HUES64 (cell line): ENCODE measurements at regions not wholly inside any gene's neighbourhood (a gene's known extent, or its start where the extent isn't known, plus 50 kb on each side); places are given as distances from the start of the nearest gene placed in this dataset.
"Not testable (repeated sequence)": the region's sequence is repeated elsewhere in the genome, so short reads cannot be mapped to it uniquely, and the experiment has no call there.

Source experiments
- H3K27ac ChIP-seq: 2 replicates; pipeline ENCODE4 v1.7.0; 2013; ENCODE audit warnings: low read depth, low read length, inconsistent platforms
- H3K27me3 ChIP-seq: 2 replicates; pipeline ENCODE4 v1.6.1; 2013; ENCODE audit warnings: mild to moderate bottlenecking, low read length; ENCODE audit not compliant: insufficient read depth
- H3K36me3 ChIP-seq: 2 replicates; pipeline ENCODE4 v1.6.1; 2013; ENCODE audit warnings: mild to moderate bottlenecking, low read length; ENCODE audit not compliant: insufficient read depth
- H3K4me1 ChIP-seq: 2 replicates; pipeline ENCODE4 v1.6.1; 2013; ENCODE audit warnings: mild to moderate bottlenecking, low read length, moderate library complexity; ENCODE audit not compliant: insufficient read depth
- H3K4me3 ChIP-seq: 2 replicates; pipeline ENCODE4 v1.5.1; 2013; ENCODE audit warnings: mild to moderate bottlenecking, low read length, moderate library complexity
- H3K9ac ChIP-seq: 2 replicates; pipeline ENCODE4 v1.6.1; 2013; ENCODE audit warnings: mild to moderate bottlenecking, low read depth, low read length
- H3K9me3 ChIP-seq: 2 replicates; pipeline ENCODE4 v1.6.1; 2013; ENCODE audit warnings: low read depth, low read length; ENCODE audit not compliant: insufficient read depth
- WGBS: fragments of 150-250, 120-280 bp; methylation state at CpG from one replicate; pipeline ENCODE4 v1.1.7; 2013; ENCODE audit warnings: missing lambda C conversion rate; 5-methylcytosine and 5-hydroxymethylcytosine counted together

GRCh38 chr18:1760901-1761300, 810.4 kb downstream of the METTL4 start:
- H3K4me3 ChIP-seq = no peak overlapping the region
- no CpG with 5 or more reads among the region's 3 CpGs for WGBS
- no peak overlapping the region for H3K9ac ChIP-seq
- no peaks in the 10 kb centered on the region for H3K4me1 ChIP-seq
- no peaks in the 10 kb centered on the region for H3K36me3 ChIP-seq
- no peak overlapping the region for H3K27ac ChIP-seq
- no peaks in the 10 kb centered on the region for H3K27me3 ChIP-seq
- no peaks in the 10 kb centered on the region for H3K9me3 ChIP-seq

GRCh38 chr18:1774261-1774660, 797.0 kb downstream of the METTL4 start:
- Histone ChIP-seq H3K9ac (no peak overlapping the region), H3K4me1 (no peaks in the 10 kb centered on the region), H3K9me3 (0 out of 2 replicates have a peak, but pooled peaks cover 2% of the 10 kb centered on the region), H3K36me3 (no peaks in the 10 kb centered on the region), H3K27me3 (no peaks in the 10 kb centered on the region), H3K4me3 (no peak overlapping the region), H3K27ac (no peak overlapping the region)
- 97% methylated on average over 1 of the region's 1 CpG for WGBS

- H3K36me3 ChIP-seq = no peaks in the 10 kb centered on the region
- no peaks in the 10 kb centered on the region for H3K27me3 ChIP-seq
- H3K27ac ChIP-seq = no peak overlapping the region
- no peak overlapping the region for H3K4me3 ChIP-seq
- H3K4me1 ChIP-seq = no peaks in the 10 kb centered on the region
- 0 out of 2 replicates have a peak, but pooled peaks cover 2% of the 10 kb centered on the region for H3K9me3 ChIP-seq
- no peak overlapping the region for H3K9ac ChIP-seq
Observed at GRCh38 chr18:1777843-1778242, 793.5 kb downstream of the METTL4 start.

GRCh38 chr18:1778496-1779178, 792.7 kb downstream of the METTL4 start:
- H3K9ac ChIP-seq = no peak overlapping the region
- no peaks in the 10 kb centered on the region for H3K36me3 ChIP-seq
- H3K27me3 ChIP-seq = no peaks in the 10 kb centered on the region
- no peak overlapping the region for H3K27ac ChIP-seq
- H3K9me3 ChIP-seq = 0 out of 2 replicates have a peak, but pooled peaks cover 2% of the 10 kb centered on the region
- no peaks in the 10 kb centered on the region for H3K4me1 ChIP-seq
- WGBS = 100% methylated on average over 1 of the region's 1 CpG
- H3K4me3 ChIP-seq = no peak overlapping the region

- Histone ChIP-seq H3K27me3 (no peaks in the 10 kb centered on the region), H3K36me3 (no peaks in the 10 kb centered on the region), H3K9me3 (0 out of 2 replicates have a peak, but pooled peaks cover 2% of the 10 kb centered on the region), H3K27ac (no peak overlapping the region), H3K4me3 (no peak overlapping the region), H3K9ac (no peak overlapping the region), H3K4me1 (no peaks in the 10 kb centered on the region)
- 97% methylated on average over 2 of the region's 3 CpGs for WGBS
Observed at GRCh38 chr18:1779587-1779986, 791.7 kb downstream of the METTL4 start.

GRCh38 chr18:1784113-1784512, 787.2 kb downstream of the METTL4 start:
- no peaks in the 10 kb centered on the region for H3K27me3 ChIP-seq
- H3K9ac ChIP-seq = no peak overlapping the region
- H3K4me1 ChIP-seq = no peaks in the 10 kb centered on the region
- H3K9me3 ChIP-seq = peaks cover 3% of the 10 kb centered on the region; the same call in 1 of the 2 replicates
- WGBS = 66% methylated on average over 5 of the region's 5 CpGs
- H3K27ac ChIP-seq = no peak overlapping the region
- H3K4me3 ChIP-seq = no peak overlapping the region
- no peaks in the 10 kb centered on the region for H3K36me3 ChIP-seq

- not testable (repeated sequence) for H3K4me1 ChIP-seq, H3K9me3 ChIP-seq, H3K36me3 ChIP-seq, H3K27me3 ChIP-seq, H3K27ac ChIP-seq, H3K9ac ChIP-seq, H3K4me3 ChIP-seq
- WGBS = 92% methylated on average over 4 of the region's 4 CpGs
Observed at GRCh38 chr18:1785980-1786379, 785.3 kb downstream of the METTL4 start.

GRCh38 chr18:1796636-1797035, 774.7 kb downstream of the METTL4 start:
- H3K9me3 ChIP-seq = no peaks in the 10 kb centered on the region
- WGBS = 89% methylated on average over 3 of the region's 3 CpGs
- H3K27me3 ChIP-seq = no peaks in the 10 kb centered on the region
- no peaks in the 10 kb centered on the region for H3K36me3 ChIP-seq
- no peak overlapping the region for H3K27ac ChIP-seq
- H3K4me3 ChIP-seq = no peak overlapping the region
- no peaks in the 10 kb centered on the region for H3K4me1 ChIP-seq
- no peak overlapping the region for H3K9ac ChIP-seq

- Histone ChIP-seq H3K27ac (no peak overlapping the region), H3K36me3 (no peaks in the 10 kb centered on the region), H3K9me3 (no peaks in the 10 kb centered on the region), H3K27me3 (no peaks in the 10 kb centered on the region), H3K4me3 (no peak overlapping the region), H3K9ac (no peak overlapping the region), H3K4me1 (no peaks in the 10 kb centered on the region)
- 90% methylated on average over 1 of the region's 2 CpGs for WGBS
Observed at GRCh38 chr18:1797235-1797634, 774.1 kb downstream of the METTL4 start.

GRCh38 chr18:1805521-1805920, 765.8 kb downstream of the METTL4 start:
- WGBS = 96% methylated on average over 4 of the region's 4 CpGs
- Histone ChIP-seq H3K4me3 (no peak overlapping the region), H3K9me3 (no peaks in the 10 kb centered on the region), H3K27ac (no peak overlapping the region), H3K36me3 (no peaks in the 10 kb centered on the region), H3K4me1 (no peaks in the 10 kb centered on the region), H3K9ac (no peak overlapping the region), H3K27me3 (no peaks in the 10 kb centered on the region)

- H3K4me1 ChIP-seq = no peaks in the 10 kb centered on the region
- no peaks in the 10 kb centered on the region for H3K27me3 ChIP-seq
- no peak overlapping the region for H3K27ac ChIP-seq
- H3K9me3 ChIP-seq = no peaks in the 10 kb centered on the region
- no peaks in the 10 kb centered on the region for H3K36me3 ChIP-seq
- no peak overlapping the region for H3K9ac ChIP-seq
- WGBS = 93% methylated on average over 3 of the region's 7 CpGs
- no peak overlapping the region for H3K4me3 ChIP-seq
Observed at GRCh38 chr18:1806884-1807615, 764.3 kb downstream of the METTL4 start.
